HEK293T (cell line): ENCODE measurements at regions not wholly inside any gene's neighbourhood (a gene's known extent, or its start where the extent isn't known, plus 50 kb on each side); places are given as distances from the start of the nearest gene placed in this dataset.

Experiments used
- CTCF ChIA-PET: fragments of 350-600 bp; formaldehyde crosslinking; extraction: SDS; loops from one replicate; lab custom pipeline; 2021; ENCODE audit warnings: antibody characterized with exemption, inconsistent platforms; lab: Yijun Ruan, JAX
- POLR2A ChIA-PET: fragments of 350-600 bp; formaldehyde crosslinking; extraction: SDS; loops from one replicate; lab custom pipeline; 2020; ENCODE audit warnings: antibody characterized with exemption, inconsistent platforms; lab: Yijun Ruan, JAX
- DNase-seq: peaks from one replicate; pipeline ENCODE4 v3.0.0; 2012; ENCODE audit warnings: mixed read lengths; ENCODE audit errors: extremely low spot score
- ARNT ChIP-seq: fragments of 450-650 bp; IDR thresholded peaks from 2 replicates; pipeline ENCODE4 v1.6.1; 2017; ENCODE audit warnings: mild to moderate bottlenecking
- BHLHE40 ChIP-seq: fragments of 450-650 bp; IDR thresholded peaks from 2 replicates; pipeline ENCODE4 v1.6.1; 2016; ENCODE audit warnings: mild to moderate bottlenecking, moderate library complexity, borderline replicate concordance
- CTBP1 ChIP-seq: fragments of 450-650 bp; IDR thresholded peaks from 2 replicates; pipeline ENCODE4 v1.6.1; 2016; ENCODE audit warnings: borderline replicate concordance
- ELF4 ChIP-seq: fragments of 450-650 bp; IDR thresholded peaks from 2 replicates; pipeline ENCODE4 v1.6.1; 2017; ENCODE audit warnings: antibody characterized with exemption
- FOXA1 ChIP-seq: fragments of 450-650 bp; IDR thresholded peaks from 2 replicates; pipeline ENCODE4 v1.6.1; 2016; ENCODE audit warnings: mild to moderate bottlenecking
- FOXK2 ChIP-seq: fragments of 450-650 bp; IDR thresholded peaks from 2 replicates; pipeline ENCODE4 v1.6.1; 2016; ENCODE audit warnings: mild to moderate bottlenecking
- FOXM1 ChIP-seq: fragments of 450-650 bp; IDR thresholded peaks from 2 replicates; pipeline ENCODE4 v1.6.1; 2017; ENCODE audit warnings: mild to moderate bottlenecking, borderline replicate concordance
- HDGF ChIP-seq: fragments of 450-650 bp; IDR thresholded peaks from 2 replicates; pipeline ENCODE4 v1.6.1; 2017; ENCODE audit warnings: antibody characterized with exemption, borderline replicate concordance
- L3MBTL2 ChIP-seq: fragments of 450-650 bp; conservative IDR thresholded peaks from 2 replicates; pipeline ENCODE4 v1.6.1; 2016; ENCODE audit warnings: mild to moderate bottlenecking
- LEF1 ChIP-seq: fragments of 450-650 bp; IDR thresholded peaks from 2 replicates; pipeline ENCODE4 v1.6.1; 2017; ENCODE audit warnings: mild to moderate bottlenecking, borderline replicate concordance
- NFRKB ChIP-seq: fragments of 450-650 bp; IDR thresholded peaks from 2 replicates; pipeline ENCODE4 v1.6.1; 2016; ENCODE audit warnings: mild to moderate bottlenecking, moderate library complexity
- PKNOX1 ChIP-seq: fragments of 450-650 bp; IDR thresholded peaks from 2 replicates; pipeline ENCODE4 v1.6.1; 2016
- SP1 ChIP-seq: fragments of 450-650 bp; IDR thresholded peaks from 2 replicates; pipeline ENCODE4 v1.6.1; 2017
- SUZ12 ChIP-seq: fragments of 450-650 bp; IDR thresholded peaks from 2 replicates; pipeline ENCODE4 v1.6.1; 2016; ENCODE audit warnings: mild to moderate bottlenecking
- TARDBP ChIP-seq: fragments of 450-650 bp; IDR thresholded peaks from 2 replicates; pipeline ENCODE4 v1.6.1; 2016
- ZNF384 ChIP-seq: fragments of 450-650 bp; IDR thresholded peaks from 2 replicates; pipeline ENCODE4 v1.6.1; 2016

DNA sequence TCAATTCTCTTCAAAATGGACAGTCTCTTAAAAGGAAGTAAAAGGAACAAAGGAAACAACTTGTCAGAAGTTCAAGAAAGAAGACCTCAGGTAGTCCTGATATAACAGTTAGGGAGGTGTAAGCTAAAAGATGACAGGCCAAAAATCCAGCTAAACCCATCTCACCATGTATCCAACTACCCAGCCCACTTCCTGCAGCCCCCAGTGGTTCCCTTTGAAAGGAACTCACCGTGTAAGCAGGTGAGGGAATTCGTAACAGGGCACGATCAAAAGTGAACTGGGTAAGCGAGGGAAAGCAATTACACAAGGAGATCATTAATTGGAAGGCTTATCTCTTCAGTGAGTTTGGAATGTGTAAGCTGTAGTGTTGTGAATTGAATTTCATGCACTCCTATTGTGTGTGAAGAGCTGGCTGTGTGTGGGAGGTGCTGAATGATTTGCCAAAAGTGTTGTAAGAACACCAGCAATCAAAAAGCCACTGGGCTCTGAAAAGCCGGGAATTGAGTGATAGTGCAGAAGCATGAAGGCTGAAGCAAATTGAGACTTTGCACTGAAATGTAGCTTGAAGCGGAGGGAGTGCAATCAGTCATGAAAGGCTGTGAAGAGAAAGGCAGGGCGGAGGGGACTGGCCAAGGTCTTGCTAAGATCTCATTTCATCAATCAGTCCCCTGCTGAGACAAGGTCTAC lies 914.2 kb upstream of the LCORL start:
- TF ChIP-seq CTBP1, result no peak
- TF ChIP-seq TARDBP, result no peak
- no peak for TF ChIP-seq NFRKB
- no peak for TF ChIP-seq HDGF
- TF ChIP-seq ARNT, result no peak
- TF ChIP-seq SP1, result no peak
- TF ChIP-seq FOXM1, result no peak
- TF ChIP-seq PKNOX1, result no peak
- TF ChIP-seq FOXA1, result no peak
- no peak for TF ChIP-seq BHLHE40
- TF ChIP-seq LEF1, result no peak
- TF ChIP-seq ELF4, result no peak
- no peak for DNase-seq
- ChIA-PET POLR2A (no interaction called here), CTCF (no interaction called here)

- TF ChIP-seq SP1 (no peak), ELF4 (no peak), FOXA1 (no peak), LEF1 (no peak), ARNT (no peak), FOXM1 (no peak), TARDBP (no peak), BHLHE40 (no peak), FOXK2 (no peak), NFRKB (no peak), CTBP1 (no peak), PKNOX1 (no peak), HDGF (no peak), ZNF384 (no peak), L3MBTL2 (no peak)
- POLR2A ChIA-PET, result no interaction called here
- DNase-seq, result no peak
- CTCF ChIA-PET, result no interaction called here
Measured at GRCh38 chr4:18934197-18934596, 912.6 kb upstream of the LCORL start.

GRCh38 chr4:18932730-18933339 lies 911.3 kb upstream of the LCORL start:
- ChIA-PET POLR2A (no interaction called here), CTCF (interaction anchor here (0.6 kb wide), 1 partner anchor 63 kb away, joined by 3 read pairs; no protein-coding TSS in a partner anchor)
- DNase-seq, result no peak
- TF ChIP-seq CTBP1, result no peak
- TF ChIP-seq SP1, result no peak
- TF ChIP-seq FOXM1, result no peak
- TF ChIP-seq ARNT, result no peak
- no peak for TF ChIP-seq SUZ12
- no peak for TF ChIP-seq PKNOX1
- no peak for TF ChIP-seq ZNF384
- TF ChIP-seq TARDBP, result no peak
- TF ChIP-seq LEF1, result no peak
- TF ChIP-seq ELF4, result no peak
- TF ChIP-seq FOXK2, result no peak
- no peak for TF ChIP-seq HDGF
- TF ChIP-seq L3MBTL2, result no peak
- no peak for TF ChIP-seq NFRKB
- no peak for TF ChIP-seq FOXA1

- TF ChIP-seq PKNOX1 (no peak), ELF4 (no peak), FOXM1 (no peak), HDGF (no peak), FOXK2 (no peak), ARNT (no peak), CTBP1 (no peak), SP1 (no peak), ZNF384 (no peak), LEF1 (no peak), BHLHE40 (no peak)
- CTCF ChIA-PET, result no interaction called here
Measured at GRCh38 chr4:18931643-18932377, 910.3 kb upstream of the LCORL start.

DNA sequence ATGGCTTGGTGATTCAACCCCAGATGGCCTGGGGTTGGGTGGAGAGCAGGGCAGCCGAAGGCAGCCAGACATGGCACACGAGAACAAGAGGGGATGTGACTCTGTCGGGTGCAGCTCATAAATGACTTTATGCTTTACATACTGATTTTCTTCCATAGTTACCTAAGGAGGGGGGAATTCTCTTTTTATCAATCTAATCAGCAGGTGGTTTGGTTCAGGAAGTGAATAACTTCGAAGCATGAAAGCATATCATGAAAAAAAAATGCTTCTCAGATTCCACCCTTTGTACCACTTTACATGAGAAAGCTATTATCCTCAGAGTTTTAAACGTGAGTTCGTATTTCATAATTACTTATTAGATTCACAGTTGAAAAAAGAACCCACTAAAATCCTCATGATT lies 908.9 kb upstream of the LCORL start:
- ChIA-PET POLR2A (no interaction called here), CTCF (no interaction called here)
- TF ChIP-seq SP1 (no peak), SUZ12 (no peak), ZNF384 (no peak), ARNT (no peak), BHLHE40 (no peak), NFRKB (no peak), ELF4 (no peak), PKNOX1 (no peak), FOXK2 (no peak), FOXM1 (no peak), CTBP1 (no peak), L3MBTL2 (no peak), FOXA1 (no peak), LEF1 (no peak)
- no peak for DNase-seq

More at GRCh38 chr4:18931643-18932377, 910.3 kb upstream of the LCORL start:
- POLR2A ChIA-PET, result no interaction called here
- DNase-seq, result no peak
